Naive thymus-derived CD4-positive, alpha-beta T cell (primary cell): ENCODE measurements at regions not wholly inside any gene's neighbourhood (a gene's known extent, or its start where the extent isn't known, plus 50 kb on each side); places are given as distances from the start of the nearest gene placed in this dataset.
"Not testable (repeated sequence)": the region's sequence is repeated elsewhere in the genome, so short reads cannot be mapped to it uniquely, and the experiment has no call there.

Experiments
- ATAC-seq: fragments of 150-1000 bp; cut with Tn5 transposase; 2 replicates; pipeline ENCODE4 v1.10.0; 2021; ENCODE audit warnings: mild to moderate bottlenecking, moderate library complexity
- CTCF ChIA-PET: fragments of 350-600 bp; sonication (Branson Sonifier 250); formaldehyde crosslinking; loops from one replicate; lab custom pipeline; 2021; ENCODE audit warnings: antibody characterized with exemption; lab: Charles Lee
- POLR2A ChIA-PET: fragments of 350-600 bp; sonication (Branson Sonifier 250); formaldehyde crosslinking; loops from one replicate; lab custom pipeline; 2021; ENCODE audit warnings: antibody characterized with exemption, inconsistent platforms; lab: Charles Lee
- DNase-seq, 9 donors: peaks; one replicate each; pipeline versions ENCODE4 v3.0.0 to v3.0.0-alpha.2; 2020 to 2022; ENCODE audit warnings: mixed read lengths in 1 of 9
- H3K27ac ChIP-seq: one replicate; pipeline ENCODE4 v1.7.0; 2013; ENCODE audit warnings: mild to moderate bottlenecking, low read depth, low read length, moderate library complexity
- H3K27me3 ChIP-seq, 2 donors: one replicate each; pipeline ENCODE4 v1.7.0; 2013; ENCODE audit warnings: low read length in 2 of 2, mild to moderate bottlenecking in 2 of 2, moderate library complexity in 2 of 2; ENCODE audit not compliant: control insufficient read depth in 2 of 2, insufficient read depth in 2 of 2
- H3K36me3 ChIP-seq, 3 experiments: 1 replicate in 2 of 3; 2 replicates in 1 of 3; pipeline ENCODE4 v1.7.0; 2013; ENCODE audit warnings: low read length in 3 of 3, mild to moderate bottlenecking in 3 of 3, moderate library complexity in 1 of 3; ENCODE audit not compliant: insufficient read depth in 3 of 3, control insufficient read depth in 2 of 3
- H3K4me1 ChIP-seq, 2 donors: one replicate each; pipeline ENCODE4 v1.7.0; 2013; ENCODE audit warnings: low read length in 2 of 2, mild to moderate bottlenecking in 2 of 2, moderate library complexity in 1 of 2; ENCODE audit not compliant: control insufficient read depth in 2 of 2, insufficient read depth in 2 of 2
- H3K4me3 ChIP-seq: 2 replicates; pipeline ENCODE4 v1.7.0; 2013; ENCODE audit warnings: mild to moderate bottlenecking, low read length
- H3K9me3 ChIP-seq, 3 experiments: 1 replicate in 2 of 3; 2 replicates in 1 of 3; pipeline ENCODE4 v1.7.0; 2013; ENCODE audit warnings: low read length in 3 of 3; ENCODE audit not compliant: control insufficient read depth in 2 of 3
- H3K27ac Mint-ChIP-seq, 9 donors: one replicate each; pipeline ENCODE4 v1.8.0; 2020 to 2022; ENCODE audit warnings: mixed read lengths in 9 of 9, mild to moderate bottlenecking in 8 of 9, moderate library complexity in 5 of 9, inconsistent platforms in 2 of 9
- H3K27me3 Mint-ChIP-seq, 5 donors: one replicate each; pipeline ENCODE4 v1.8.0; 2021 to 2022; ENCODE audit warnings: mixed read lengths in 5 of 5, mild to moderate bottlenecking in 1 of 5
- H3K36me3 Mint-ChIP-seq, 5 donors: one replicate each; pipeline ENCODE4 v1.8.0; 2020 to 2022; ENCODE audit warnings: mixed read lengths in 5 of 5, mild to moderate bottlenecking in 3 of 5, inconsistent platforms in 1 of 5
- H3K4me1 Mint-ChIP-seq, 7 donors: one replicate each; pipeline ENCODE4 v1.8.0; 2020 to 2022; ENCODE audit warnings: mixed read lengths in 7 of 7, mild to moderate bottlenecking in 3 of 7, inconsistent platforms in 1 of 7
- H3K4me3 Mint-ChIP-seq, 10 donors: one replicate each; pipeline ENCODE4 v1.8.0; 2020 to 2022; ENCODE audit warnings: mild to moderate bottlenecking in 10 of 10, mixed read lengths in 10 of 10, moderate library complexity in 6 of 10, inconsistent platforms in 2 of 10
- H3K9me3 Mint-ChIP-seq, 11 donors: one replicate each; pipeline ENCODE4 v1.8.0; 2020 to 2022; ENCODE audit warnings: mixed read lengths in 11 of 11, mild to moderate bottlenecking in 4 of 11, inconsistent platforms in 1 of 11, moderate library complexity in 1 of 11
- intact Hi-C, 2 donors: fragments of 100-400 bp; cut with micrococcal nuclease; formaldehyde crosslinking; loops; one replicate each; pipeline ENCODE4 v1.15.1; 2023

GRCh38 chr20:30565086-30565485 is 692.4 kb upstream of the DEFB115 start:
- POLR2A ChIA-PET, ATAC-seq, CTCF ChIA-PET, H3K27ac Mint-ChIP-seq, intact Hi-C loops, H3K4me3 Mint-ChIP-seq, H3K9me3 ChIP-seq, H3K4me3 ChIP-seq, H3K36me3 Mint-ChIP-seq, H3K27me3 ChIP-seq, H3K4me1 Mint-ChIP-seq, H3K4me1 ChIP-seq, H3K27me3 Mint-ChIP-seq, DNase-seq, H3K27ac ChIP-seq, H3K36me3 ChIP-seq: not testable (repeated sequence)
- peaks cover 0 to 13% (median 4%) of the 10 kb centered on the region in 11 donors for H3K9me3 Mint-ChIP-seq

DNA sequence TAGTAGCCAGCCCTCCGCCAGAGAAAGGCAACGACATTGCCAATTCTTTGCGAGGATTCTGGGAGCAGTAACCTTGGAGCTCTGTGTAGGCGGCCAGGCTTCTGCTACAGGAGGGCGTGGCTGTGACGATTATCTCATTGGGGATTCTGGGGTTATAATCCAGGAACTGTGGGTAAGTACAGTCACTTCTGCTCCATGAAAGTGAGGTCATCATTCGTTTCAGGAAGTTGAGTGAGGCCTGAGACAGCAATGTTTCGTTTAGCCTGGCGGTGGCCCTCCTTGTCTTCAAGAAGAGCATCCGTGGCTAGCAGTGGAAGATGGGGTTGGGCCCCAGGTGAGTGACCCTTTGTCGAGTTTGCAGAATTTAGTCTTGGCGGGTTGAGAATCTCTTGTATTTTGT is 687.6 kb upstream of the DEFB115 start:
- H3K9me3 ChIP-seq, H3K36me3 ChIP-seq, H3K4me1 ChIP-seq, intact Hi-C loops, H3K36me3 Mint-ChIP-seq, H3K27ac Mint-ChIP-seq, CTCF ChIA-PET, DNase-seq, H3K27me3 Mint-ChIP-seq, H3K4me1 Mint-ChIP-seq, H3K27me3 ChIP-seq, H3K27ac ChIP-seq, ATAC-seq, POLR2A ChIA-PET, H3K4me3 Mint-ChIP-seq, H3K4me3 ChIP-seq: not testable (repeated sequence)
- peaks cover 0 to 19% (median 5%) of the 10 kb centered on the region in 11 donors for H3K9me3 Mint-ChIP-seq

DNA sequence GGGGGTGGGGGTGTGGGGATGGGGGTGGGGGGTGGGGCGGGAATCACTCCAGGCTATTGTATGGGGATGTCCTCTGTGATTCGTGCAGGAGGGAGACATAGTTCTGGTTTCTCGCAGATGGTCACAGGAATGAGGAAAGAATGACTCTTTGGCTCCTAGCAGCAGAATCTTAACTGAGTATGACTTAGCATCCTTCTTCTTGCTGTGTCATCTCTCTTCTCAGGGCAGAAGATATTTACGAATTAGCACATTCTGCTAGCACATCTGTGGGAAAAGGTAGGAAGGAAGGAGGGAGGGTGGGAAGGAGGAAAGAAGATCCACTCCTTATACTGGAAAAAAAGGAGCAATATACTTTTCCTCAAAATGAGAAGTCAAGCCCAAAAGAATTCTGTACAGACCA is 686.8 kb upstream of the DEFB115 start:
- POLR2A ChIA-PET: not testable (repeated sequence)

DNA sequence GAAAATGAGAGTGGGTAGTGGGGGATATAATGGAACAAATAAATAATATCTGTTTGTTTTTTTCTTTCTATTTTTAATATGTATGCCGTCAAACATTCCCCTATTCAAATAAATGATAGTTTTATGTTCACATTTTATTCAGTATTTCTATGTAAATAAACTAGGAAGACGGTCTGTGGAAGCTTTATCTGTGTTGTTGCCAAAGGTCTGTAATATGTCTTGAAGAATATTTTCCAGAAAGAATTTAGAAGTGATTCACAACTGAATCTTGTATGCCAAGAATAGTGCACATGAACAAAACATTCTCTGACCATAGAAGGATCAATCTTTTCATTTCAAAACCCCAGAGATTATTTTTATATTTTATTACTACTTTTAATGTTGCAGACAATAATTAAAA is 683.1 kb upstream of the DEFB115 start:
- CTCF ChIA-PET, POLR2A ChIA-PET, ATAC-seq, H3K4me1 ChIP-seq, H3K27me3 ChIP-seq, intact Hi-C loops, H3K27ac ChIP-seq, H3K4me3 Mint-ChIP-seq, H3K36me3 ChIP-seq, H3K27ac Mint-ChIP-seq, DNase-seq, H3K36me3 Mint-ChIP-seq, H3K4me1 Mint-ChIP-seq, H3K9me3 ChIP-seq, H3K27me3 Mint-ChIP-seq, H3K4me3 ChIP-seq: not testable (repeated sequence)
- peaks cover 0 to 19% (median 5%) of the 10 kb centered on the region in 11 donors for H3K9me3 Mint-ChIP-seq

More for the DNA sequence above, 686.8 kb upstream of the DEFB115 start:
- H3K4me3 Mint-ChIP-seq, DNase-seq, CTCF ChIA-PET, H3K4me3 ChIP-seq, H3K27me3 ChIP-seq, H3K27ac Mint-ChIP-seq, ATAC-seq, H3K27ac ChIP-seq, H3K36me3 ChIP-seq, H3K4me1 Mint-ChIP-seq, H3K4me1 ChIP-seq, H3K36me3 Mint-ChIP-seq, intact Hi-C loops, H3K9me3 ChIP-seq, H3K27me3 Mint-ChIP-seq: not testable (repeated sequence)
- H3K9me3 Mint-ChIP-seq: peaks cover 0 to 21% (median 5%) of the 10 kb centered on the region in 11 donors

DNA sequence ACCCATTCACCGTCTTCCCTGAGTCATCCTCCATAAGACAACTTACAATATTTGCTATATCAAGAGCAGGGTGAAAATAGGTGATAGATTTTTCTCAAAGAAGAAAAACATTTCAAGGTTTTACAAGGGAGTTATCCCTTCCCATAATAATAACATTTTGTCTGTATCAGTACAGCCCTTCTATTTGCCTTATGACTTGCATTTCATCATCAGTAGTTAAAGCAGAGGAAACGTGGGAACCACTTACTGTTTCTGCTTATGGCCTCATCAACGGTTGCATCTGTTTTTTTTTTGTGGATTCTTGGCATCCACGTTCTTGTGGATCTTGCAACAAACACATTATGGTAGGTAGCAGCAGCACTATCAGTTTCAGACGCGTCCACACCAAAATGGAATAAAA is 678.4 kb upstream of the DEFB115 start:
- CTCF ChIA-PET, H3K4me1 ChIP-seq, H3K36me3 Mint-ChIP-seq, H3K36me3 ChIP-seq, H3K4me3 Mint-ChIP-seq, H3K4me1 Mint-ChIP-seq, DNase-seq, H3K9me3 ChIP-seq, H3K27ac Mint-ChIP-seq, POLR2A ChIA-PET, ATAC-seq, H3K4me3 ChIP-seq, H3K27me3 Mint-ChIP-seq, H3K27ac ChIP-seq, H3K27me3 ChIP-seq, intact Hi-C loops: not testable (repeated sequence)
- H3K9me3 Mint-ChIP-seq: peaks cover 0 to 19% (median 5%) of the 10 kb centered on the region in 11 donors

- ATAC-seq: not testable (repeated sequence)
Observed at GRCh38 chr20:30579824-30580438, 677.5 kb upstream of the DEFB115 start.

DNA sequence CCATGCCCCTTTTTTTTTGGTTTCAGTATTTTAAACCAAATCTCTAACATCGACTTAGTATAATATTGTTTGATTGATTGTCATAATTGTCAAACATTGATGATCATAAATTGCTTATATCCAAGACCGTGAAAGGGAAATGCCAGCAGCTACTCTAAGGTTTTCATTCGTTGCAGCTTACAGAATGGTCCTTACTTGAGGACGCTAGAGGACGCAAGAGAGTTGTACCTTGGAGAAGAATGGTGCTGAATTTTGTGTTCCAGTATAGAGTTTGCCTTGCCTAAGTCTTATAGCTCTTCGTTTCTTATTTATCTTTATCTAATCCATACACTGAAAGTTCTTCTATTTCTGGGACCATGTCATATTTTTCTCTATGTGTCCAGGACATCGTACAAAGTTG is 675.6 kb upstream of the DEFB115 start:
- H3K27me3 ChIP-seq, H3K4me3 ChIP-seq, H3K36me3 ChIP-seq, POLR2A ChIA-PET, intact Hi-C loops, ATAC-seq, CTCF ChIA-PET, DNase-seq, H3K4me1 ChIP-seq, H3K27ac ChIP-seq, H3K36me3 Mint-ChIP-seq, H3K4me1 Mint-ChIP-seq, H3K27ac Mint-ChIP-seq, H3K4me3 Mint-ChIP-seq, H3K9me3 ChIP-seq: not testable (repeated sequence)
- peaks cover 4 to 14% (median 9%) of the 10 kb centered on the region in 5 donors for H3K27me3 Mint-ChIP-seq
- peaks cover 3 to 19% (median 6%) of the 10 kb centered on the region in 11 donors for H3K9me3 Mint-ChIP-seq

More at GRCh38 chr20:30579824-30580438, 677.5 kb upstream of the DEFB115 start:
- H3K27me3 ChIP-seq, H3K4me1 Mint-ChIP-seq, H3K4me1 ChIP-seq, POLR2A ChIA-PET, CTCF ChIA-PET, intact Hi-C loops, H3K27ac Mint-ChIP-seq, DNase-seq, H3K9me3 ChIP-seq, H3K27me3 Mint-ChIP-seq, H3K4me3 ChIP-seq, H3K4me3 Mint-ChIP-seq, H3K36me3 Mint-ChIP-seq, H3K36me3 ChIP-seq, H3K27ac ChIP-seq: not testable (repeated sequence)
- peaks cover 0 to 16% (median 5%) of the 10 kb centered on the region in 11 donors for H3K9me3 Mint-ChIP-seq
